ENCODE measurements at regions not wholly inside any gene's neighbourhood (a gene's known extent, or its start where the extent isn't known, plus 50 kb on each side); places are given as distances from the start of the nearest gene placed in this dataset.

GRCh38 chr10:42887734-42888503, 105.3 kb downstream of the BMS1 start:
- Histone ChIP-seq H2AFZ (ENCODE audit: control insufficient read depth, low read length) (no peak overlapping the region), H3K4me2 (ENCODE audit: control insufficient read depth, extremely low read depth, insufficient read depth, low read depth, low read length) (no peak overlapping the region), H3K27ac (ENCODE audit: control insufficient read depth, insufficient read depth, low read length) (no peak overlapping the region), H3K9me1 (ENCODE audit: control insufficient read depth, extremely low read depth, insufficient read depth, low read length) (no peaks in the 10 kb centered on the region), H3K27me3 (ENCODE audit: control insufficient read depth, extremely low read depth, insufficient read depth, low read length) (no peaks in the 10 kb centered on the region), H3K36me3 (ENCODE audit: control insufficient read depth in 2 of 2, extremely low read depth in 1 of 2, insufficient read depth in 2 of 2, low read length in 2 of 2) (no peaks in the 10 kb centered on the region), H3K9ac (ENCODE audit: control insufficient read depth, extremely low read depth, insufficient read depth, low read length) (no peak overlapping the region), H3K79me2 (ENCODE audit: control insufficient read depth, insufficient read depth, low read length) (no peaks in the 10 kb centered on the region), H3K9me3 (ENCODE audit: control insufficient read depth, low read depth, low read length) (no peaks in the 10 kb centered on the region), H3K4me3 (ENCODE audit: control insufficient read depth in 2 of 3, extremely low read depth in 1 of 3, insufficient read depth in 2 of 3, low read depth in 1 of 3, low read length in 3 of 3) (no peak overlapping the region), H4K20me1 (ENCODE audit: control insufficient read depth, extremely low read depth, insufficient read depth, low read length) (no peaks in the 10 kb centered on the region), H3K4me1 (ENCODE audit: control insufficient read depth, extremely low read depth, insufficient read depth, low read length) (no peaks in the 10 kb centered on the region)
- DNase-seq (ENCODE audit: low read depth, low spot score) = no peak
- dilution Hi-C loops (cut with MboI; ENCODE audit: extremely low pct_ligation_motif_present, low sequenced_read_pairs) = no loop called here
- no peak for TF ChIP-seq CTCF (optimal IDR thresholded peaks at IDR 0.05 in 1 of 3, IDR thresholded peaks at IDR 0.05 in 1 of 3, conservative IDR thresholded peaks at IDR 0.05 in 1 of 3; ENCODE audit: extremely low read depth in 1 of 3, insufficient read depth in 2 of 3, low read length in 3 of 3)
- no peak for FAIRE-seq

GRCh38 chr10:42888504-42889095, 106.0 kb downstream of the BMS1 start:
- Histone ChIP-seq H3K27ac (ENCODE audit: control insufficient read depth, insufficient read depth, low read length) (no peak overlapping the region), H3K79me2 (ENCODE audit: control insufficient read depth, insufficient read depth, low read length) (no peaks in the 10 kb centered on the region), H4K20me1 (ENCODE audit: control insufficient read depth, extremely low read depth, insufficient read depth, low read length) (no peaks in the 10 kb centered on the region), H3K4me2 (ENCODE audit: control insufficient read depth, extremely low read depth, insufficient read depth, low read depth, low read length) (no peak overlapping the region), H3K27me3 (ENCODE audit: control insufficient read depth, extremely low read depth, insufficient read depth, low read length) (no peaks in the 10 kb centered on the region), H3K9me3 (ENCODE audit: control insufficient read depth, low read depth, low read length) (no peaks in the 10 kb centered on the region), H3K4me1 (ENCODE audit: control insufficient read depth, extremely low read depth, insufficient read depth, low read length) (no peaks in the 10 kb centered on the region), H3K4me3 (ENCODE audit: control insufficient read depth in 2 of 3, extremely low read depth in 1 of 3, insufficient read depth in 2 of 3, low read depth in 1 of 3, low read length in 3 of 3) (no peak overlapping the region), H3K36me3 (ENCODE audit: control insufficient read depth in 2 of 2, extremely low read depth in 1 of 2, insufficient read depth in 2 of 2, low read length in 2 of 2) (no peaks in the 10 kb centered on the region), H2AFZ (ENCODE audit: control insufficient read depth, low read length) (no peak overlapping the region), H3K9me1 (ENCODE audit: control insufficient read depth, extremely low read depth, insufficient read depth, low read length) (no peaks in the 10 kb centered on the region), H3K9ac (ENCODE audit: control insufficient read depth, extremely low read depth, insufficient read depth, low read length) (no peak overlapping the region)
- dilution Hi-C loops (cut with MboI; ENCODE audit: extremely low pct_ligation_motif_present, low sequenced_read_pairs) = no loop called here
- FAIRE-seq (no peak), DNase-seq (ENCODE audit: low read depth, low spot score) (no peak)
- TF ChIP-seq CTCF (optimal IDR thresholded peaks at IDR 0.05 in 1 of 3, IDR thresholded peaks at IDR 0.05 in 1 of 3, conservative IDR thresholded peaks at IDR 0.05 in 1 of 3; ENCODE audit: extremely low read depth in 1 of 3, insufficient read depth in 2 of 3, low read length in 3 of 3) (no peak), EZH2 (IDR thresholded peaks at IDR 0.05; ENCODE audit: low read length) (no peak)
